Stimulated activated CD4-positive, alpha-beta T cell treated with anti-CD3 and anti-CD28 coated beads, Interleukin-2, amount 100 ng/mL, for 4 hours (primary cell): ENCODE measurements at regions not wholly inside any gene's neighbourhood (a gene's known extent, or its start where the extent isn't known, plus 50 kb on each side); places are given as distances from the start of the nearest gene placed in this dataset.

ENCODE experiments used
- DNase-seq: peaks from one replicate; pipeline ENCODE4 v3.0.0-alpha.2; 2020; ENCODE audit warnings: low read depth

DNA sequence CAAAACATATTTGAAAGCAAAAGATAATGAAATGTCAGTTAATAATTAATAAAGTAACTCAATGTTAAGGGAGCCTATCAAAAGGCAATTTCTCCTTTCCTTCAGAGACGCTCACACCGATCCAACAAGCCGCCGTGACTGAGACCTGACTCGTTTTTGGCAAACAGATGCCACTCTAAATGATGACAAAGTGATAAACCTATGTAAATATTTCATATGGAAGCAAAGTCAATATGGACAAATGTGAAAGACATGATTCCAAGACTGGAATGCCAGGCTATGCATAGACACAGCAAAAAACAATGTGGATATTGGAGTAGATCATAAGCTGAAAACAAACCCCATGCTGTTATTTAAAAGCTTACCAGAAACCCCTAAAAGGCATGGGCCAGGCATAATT is 137.2 kb upstream of the SUCLG2 start:
- no peak for DNase-seq

- DNase-seq: peak; percentile 39
These were observed 135.6 kb upstream of the SUCLG2 start for GRCh38 chr3:67790043-67790442.

- DNase-seq: no peak
These were observed 134.0 kb upstream of the SUCLG2 start for GRCh38 chr3:67788396-67788795.

DNA sequence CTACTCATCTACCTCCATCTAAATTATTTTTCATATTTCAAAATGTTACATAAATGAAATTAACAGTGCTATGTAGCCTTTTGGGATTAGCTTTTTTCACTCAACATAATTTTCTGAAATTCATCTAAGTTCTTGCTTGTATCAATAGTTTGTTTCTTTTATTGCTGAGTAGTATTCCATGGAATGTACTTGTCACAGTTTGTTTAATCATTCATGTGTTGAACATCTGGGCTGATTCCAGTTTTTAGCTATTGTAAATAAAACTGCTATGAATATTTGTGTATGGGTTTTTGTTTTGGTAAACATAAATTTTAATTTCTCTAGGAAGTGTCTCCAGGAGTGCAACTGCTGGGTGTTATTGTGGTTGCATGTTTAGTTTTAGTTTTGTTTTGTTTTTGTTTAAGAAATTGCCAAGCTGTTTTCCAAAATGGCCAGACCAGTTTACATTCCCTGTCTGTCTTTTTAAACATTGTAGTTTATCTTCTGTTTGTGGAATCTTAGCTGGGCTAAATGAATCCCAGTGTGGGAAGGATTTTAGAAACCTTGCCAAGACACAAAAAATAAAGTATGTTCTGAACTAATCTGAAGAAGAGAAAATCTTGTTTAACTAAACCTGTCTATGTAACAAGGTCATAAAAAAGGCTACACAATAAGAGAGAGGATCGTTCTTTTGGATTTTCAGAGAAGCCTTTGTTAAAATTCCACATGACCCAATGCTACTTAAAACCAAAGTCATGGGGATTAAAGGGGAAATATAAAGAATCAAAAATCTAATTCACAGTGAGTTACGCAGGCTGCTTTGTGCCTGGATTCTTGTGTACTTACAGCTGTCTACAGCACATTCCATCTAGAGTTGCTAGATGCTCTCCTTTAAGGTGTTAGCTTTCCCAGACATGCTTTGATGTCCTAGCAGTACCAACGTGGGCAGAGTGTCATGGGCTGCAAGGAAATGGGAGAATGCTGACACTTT is 129.2 kb upstream of the SUCLG2 start:
- DNase-seq: no peak

GRCh38 chr3:67781871-67782270 is 127.5 kb upstream of the SUCLG2 start:
- no peak for DNase-seq

DNA sequence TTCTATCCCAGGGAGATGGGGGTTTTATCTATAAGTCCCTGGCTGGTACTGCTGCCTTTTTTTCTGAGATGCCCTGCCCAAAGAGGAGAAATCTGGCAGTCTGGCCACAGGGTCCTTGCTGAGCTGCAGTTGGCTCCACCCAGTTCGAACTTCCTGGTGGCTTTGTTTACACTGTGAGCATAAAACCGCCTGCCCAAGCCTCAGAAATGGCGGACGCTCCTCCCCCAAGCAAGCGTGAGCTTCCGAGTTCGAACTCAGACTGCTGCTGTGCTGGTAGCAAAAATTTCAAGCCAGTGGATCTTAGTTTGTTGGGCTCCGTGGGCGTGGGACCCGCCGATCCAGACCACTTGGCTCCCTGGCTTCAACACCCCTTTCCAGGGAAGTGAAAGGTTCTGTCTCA is 126.8 kb upstream of the SUCLG2 start:
- no peak for DNase-seq

- no peak for DNase-seq
These were observed 120.3 kb upstream of the SUCLG2 start for GRCh38 chr3:67774676-67775075.

- DNase-seq: no peak
These were observed 111.2 kb upstream of the SUCLG2 start for GRCh38 chr3:67765575-67765974.

DNA sequence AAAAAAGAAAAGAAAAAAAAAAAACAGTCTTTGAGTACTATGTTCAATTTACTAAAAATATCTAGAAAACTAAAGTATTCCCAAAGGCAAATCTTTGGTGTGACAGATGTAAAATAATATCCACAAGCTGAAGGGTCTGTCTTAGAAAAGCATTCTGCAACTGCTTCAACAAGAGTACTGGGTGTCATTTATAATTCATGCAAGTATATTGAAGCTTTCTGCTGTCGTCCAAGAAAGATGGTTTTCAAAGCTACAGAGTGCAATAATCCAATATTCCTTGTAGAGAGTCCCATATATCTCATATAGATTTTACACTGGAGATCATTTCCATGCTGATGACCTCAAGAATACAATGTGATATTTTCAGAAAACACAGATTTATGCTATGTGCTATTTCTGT is 90.9 kb upstream of the SUCLG2 start:
- DNase-seq: no peak

- no peak for DNase-seq
These were observed 90.3 kb upstream of the SUCLG2 start for GRCh38 chr3:67744699-67745098.

DNA sequence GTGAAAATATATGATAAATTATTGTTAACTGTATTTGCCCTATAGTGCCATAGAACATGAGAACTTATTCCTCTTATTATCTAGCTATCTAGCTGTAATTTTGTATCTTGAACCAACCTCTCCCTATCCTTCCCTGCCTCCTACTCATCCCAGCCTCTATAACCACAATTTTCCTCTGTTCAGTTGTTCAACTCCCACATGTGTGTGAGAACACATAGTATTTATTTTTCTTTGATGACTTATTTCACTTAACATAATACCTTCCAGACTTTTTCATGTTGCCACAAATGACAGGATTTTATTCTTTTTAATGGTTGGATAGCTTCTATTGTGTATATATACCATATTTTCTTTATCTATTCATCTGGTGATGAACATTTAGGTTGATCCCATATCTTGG is 85.4 kb upstream of the SUCLG2 start:
- DNase-seq: no peak

DNA sequence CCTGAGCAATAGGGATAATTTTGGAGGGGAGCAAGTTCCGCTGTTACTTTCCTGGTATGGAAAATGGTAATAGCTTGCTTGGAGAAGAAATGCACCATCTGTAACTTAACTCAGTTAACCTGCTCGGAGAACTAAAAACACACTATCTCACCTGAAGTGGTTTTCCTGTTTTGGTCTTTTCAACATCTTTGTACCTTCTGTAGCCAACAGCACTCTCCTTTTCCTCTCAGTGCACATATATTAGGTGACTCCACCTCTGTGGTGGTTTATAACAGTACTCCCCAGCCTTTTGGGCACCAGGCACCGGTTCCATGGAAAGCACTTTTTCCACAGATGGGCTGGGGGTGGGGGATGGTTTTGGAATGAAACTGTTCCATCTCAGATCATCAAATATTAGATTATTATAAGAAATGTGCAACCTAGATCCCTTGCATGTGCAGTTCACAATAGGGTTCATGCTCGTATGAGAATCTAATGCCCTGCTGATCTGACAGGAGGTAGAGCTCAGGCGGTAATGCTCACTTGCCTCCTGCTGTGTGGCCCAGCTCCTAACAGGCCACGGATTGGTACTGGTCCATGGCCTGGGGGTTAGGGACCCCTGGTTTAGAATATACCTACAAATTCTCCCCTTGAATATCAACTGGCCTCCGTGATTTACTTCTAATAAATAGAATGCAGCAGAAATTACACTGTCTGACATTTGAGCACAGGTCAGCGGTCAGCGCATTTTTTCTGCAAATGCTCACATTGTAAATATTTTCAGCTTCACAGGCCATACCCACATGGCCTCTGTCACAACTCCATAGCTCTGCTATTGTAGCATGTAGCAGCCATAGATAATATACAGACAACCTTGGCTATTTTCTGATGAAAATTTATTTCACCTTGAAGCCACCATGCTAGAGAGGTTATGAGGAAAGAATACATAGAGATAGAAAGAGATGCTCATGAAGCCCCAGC is 83.8 kb upstream of the SUCLG2 start:
- DNase-seq: no peak

GRCh38 chr3:67737140-67737539 is 82.7 kb upstream of the SUCLG2 start:
- DNase-seq: no peak

DNA sequence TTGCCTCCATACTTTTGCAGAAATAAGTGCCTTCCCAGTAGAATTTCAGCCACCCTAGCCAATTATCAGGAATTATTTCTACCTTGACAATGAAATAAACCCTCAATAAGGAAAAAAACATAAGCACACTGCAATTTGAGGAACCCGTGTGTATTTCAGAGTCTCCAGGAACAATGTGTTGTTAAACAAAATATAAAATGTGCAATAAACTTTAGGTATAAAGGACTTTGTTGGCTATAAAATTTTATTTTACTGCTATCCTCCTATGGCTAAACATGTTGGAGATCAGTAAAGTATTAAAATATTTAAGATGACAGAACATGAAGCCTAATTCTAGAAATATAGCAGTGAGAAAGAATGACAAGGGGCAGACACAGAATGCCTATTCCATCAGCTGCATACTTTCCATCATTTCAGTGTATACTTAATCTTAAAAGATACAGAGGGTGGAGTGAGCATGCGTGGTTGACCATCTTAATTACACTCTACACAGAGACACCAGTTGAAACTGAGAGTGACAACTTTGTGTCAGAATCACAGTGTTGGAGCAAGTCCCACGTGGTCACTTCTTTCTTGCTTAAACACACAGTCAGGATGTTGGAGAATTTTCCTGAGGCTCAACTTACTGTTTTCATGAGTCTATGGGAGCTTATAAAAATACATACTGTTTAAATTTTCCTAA is 79.0 kb upstream of the SUCLG2 start:
- DNase-seq: no peak

DNA sequence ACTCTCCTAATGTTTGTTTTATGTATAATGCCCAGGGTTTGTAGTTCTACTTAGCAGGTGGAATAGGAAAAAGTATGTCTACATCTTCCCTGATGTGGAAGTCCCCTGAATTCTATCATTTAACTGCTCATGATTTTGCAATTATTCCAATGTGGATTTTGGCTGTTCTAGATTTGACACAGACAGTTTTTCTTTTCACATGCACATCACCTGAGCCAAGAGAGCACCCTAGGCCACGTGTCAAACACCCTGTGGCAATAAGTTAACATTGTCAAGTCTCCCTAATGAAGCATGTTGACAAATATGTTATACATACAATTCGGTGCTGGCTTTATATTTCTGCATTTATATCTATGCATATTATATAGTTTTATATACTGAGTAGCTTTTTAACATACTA is 70.0 kb upstream of the SUCLG2 start:
- no peak for DNase-seq

DNA sequence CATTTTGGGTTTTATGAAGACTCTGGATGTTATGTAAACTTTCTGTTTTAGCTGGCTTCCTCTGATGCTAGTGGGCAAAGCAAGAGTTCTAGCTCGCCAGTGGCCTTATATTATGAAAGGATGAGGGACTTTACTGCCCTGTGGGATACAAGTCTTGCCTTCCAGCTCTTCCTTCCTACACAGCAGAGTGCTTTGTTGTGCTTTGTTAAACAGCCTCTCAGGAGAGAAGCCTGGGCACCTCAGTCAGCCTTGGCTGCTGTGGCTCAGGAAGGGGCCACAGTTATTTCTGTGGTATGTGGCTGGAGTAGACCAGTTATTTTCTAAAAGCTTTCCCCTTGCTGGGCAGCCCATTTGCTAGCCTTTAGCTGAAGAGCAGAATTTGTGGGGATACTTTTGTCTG is 69.5 kb upstream of the SUCLG2 start:
- DNase-seq: no peak

GRCh38 chr3:67719333-67719732 is 64.9 kb upstream of the SUCLG2 start:
- DNase-seq: no peak

GRCh38 chr3:67715971-67716370 is 61.6 kb upstream of the SUCLG2 start:
- no peak for DNase-seq

DNA sequence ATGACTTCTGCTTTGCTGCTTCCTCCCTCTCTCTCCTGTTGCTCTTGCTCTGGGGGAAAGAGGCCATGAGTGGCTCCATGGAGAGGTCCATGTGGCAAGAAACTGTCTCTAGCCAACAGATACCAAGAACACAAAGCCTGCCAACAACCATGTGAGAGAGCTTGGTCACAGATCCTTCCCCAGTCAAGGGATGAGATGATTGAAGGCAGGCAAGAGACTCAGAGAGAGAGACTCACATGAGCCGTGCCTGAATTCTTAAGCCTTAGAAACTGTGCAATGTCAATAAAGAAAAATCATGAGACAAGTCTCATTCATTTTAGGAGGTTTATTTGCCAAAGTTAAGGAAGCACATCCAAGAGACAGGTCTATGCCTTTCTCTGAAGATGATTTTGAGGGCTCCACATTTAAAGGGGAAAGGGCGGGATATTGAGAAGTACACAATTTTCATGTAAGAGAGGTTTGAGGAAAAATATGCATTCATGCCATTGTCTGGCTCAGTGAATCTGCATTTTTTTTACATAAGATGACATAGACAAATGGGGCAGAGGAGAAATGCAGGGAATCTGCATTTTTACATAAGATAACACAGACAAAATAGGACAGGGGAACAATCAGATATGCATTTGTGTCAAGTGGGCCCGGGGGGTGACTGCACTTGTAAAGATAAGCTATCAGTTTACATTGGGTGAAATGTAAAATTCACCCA is 59.5 kb upstream of the SUCLG2 start:
- DNase-seq: no peak

DNA sequence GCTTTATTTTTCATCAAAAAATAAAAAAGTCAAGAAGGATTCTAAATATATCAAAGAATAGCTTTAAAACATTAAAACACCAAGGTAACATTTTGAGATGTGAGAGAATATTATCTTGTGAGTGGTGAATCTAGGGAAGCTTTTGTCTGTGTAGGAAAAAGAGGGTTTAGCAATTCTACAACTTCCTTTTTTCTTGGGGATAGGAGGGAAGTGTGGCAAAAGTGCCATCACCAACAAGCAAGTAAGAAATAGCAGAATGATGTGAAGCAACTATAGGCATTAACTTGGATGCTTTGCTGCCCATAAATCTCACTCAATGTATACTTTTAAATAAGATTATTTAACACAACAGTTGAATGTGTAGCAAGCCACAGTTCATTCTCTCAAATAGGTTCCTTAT is 57.8 kb upstream of the SUCLG2 start:
- no peak for DNase-seq

- no peak for DNase-seq
These were observed 56.0 kb upstream of the SUCLG2 start for GRCh38 chr3:67710396-67710795.

DNA sequence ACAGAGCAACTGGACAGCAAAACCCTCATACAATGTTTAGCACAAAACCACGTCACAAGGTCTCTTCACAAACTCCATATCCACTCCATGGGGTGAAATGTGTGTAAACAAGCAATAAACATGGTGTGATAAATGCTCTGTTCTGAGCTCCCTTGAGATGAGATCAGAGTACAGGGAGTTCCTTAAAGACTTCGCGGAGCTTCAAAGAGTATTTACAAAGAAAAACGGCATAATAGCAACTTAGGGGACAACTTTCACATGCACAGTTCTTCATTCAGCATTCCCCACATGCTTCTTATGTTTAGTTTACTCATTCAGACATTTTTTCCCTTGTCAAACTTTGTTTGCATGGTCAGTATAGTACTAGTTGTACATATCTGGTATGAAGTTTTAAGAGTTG is 52.5 kb upstream of the SUCLG2 start:
- no peak for DNase-seq
